Fibroblast of lung (primary cell): ENCODE measurements at regions not wholly inside any gene's neighbourhood (a gene's known extent, or its start where the extent isn't known, plus 50 kb on each side); places are given as distances from the start of the nearest gene placed in this dataset.

ENCODE experiments used
- DNase-seq, 2 donors: peaks; one replicate each; pipeline versions ENCODE4 v3.0.0 to v3.0.0-alpha.2; 2010; ENCODE audit warnings: low read depth in 2 of 2
- H2AFZ ChIP-seq: 2 replicates; pipeline ENCODE4 v1.5.1; 2012; ENCODE audit warnings: low read length, control low read depth, inconsistent platforms
- H3K27ac ChIP-seq: 2 replicates; pipeline ENCODE4 v1.5.1; 2011; ENCODE audit warnings: low read length, control low read depth; ENCODE audit not compliant: insufficient read depth
- H3K27me3 ChIP-seq: 2 replicates; pipeline ENCODE4 v1.5.1; 2011; ENCODE audit warnings: mild to moderate bottlenecking, low read length; ENCODE audit not compliant: control insufficient read depth, insufficient read depth
- H3K36me3 ChIP-seq: 2 replicates; pipeline ENCODE4 v1.5.1; 2011; ENCODE audit warnings: low read length; ENCODE audit not compliant: control insufficient read depth, insufficient read depth
- H3K4me1 ChIP-seq: 2 replicates; pipeline ENCODE4 v1.5.1; 2011; ENCODE audit warnings: low read length; ENCODE audit not compliant: control insufficient read depth, insufficient read depth; ENCODE audit errors: extremely low read depth
- H3K4me2 ChIP-seq: 2 replicates; pipeline ENCODE4 v1.5.1; 2011; ENCODE audit warnings: low read length, control low read depth; ENCODE audit not compliant: insufficient read depth; ENCODE audit errors: extremely low read depth
- H3K4me3 ChIP-seq, 4 experiments: fragments of 200-600 bp in 1 of 4; sonication (generic) in 1 of 4; replicated peaks in 1 of 4; 2 replicates each; pipeline ENCODE4 v1.5.1; 2011 to 2016; ENCODE audit warnings: low read length in 4 of 4, low read depth in 3 of 4, mild to moderate bottlenecking in 3 of 4, control low read depth in 2 of 4, inconsistent platforms in 1 of 4, mixed read lengths in 1 of 4; ENCODE audit not compliant: insufficient read depth in 1 of 4; ENCODE audit errors: control extremely low read depth in 1 of 4
- H3K79me2 ChIP-seq: 2 replicates; pipeline ENCODE4 v1.5.1; 2012; ENCODE audit warnings: mild to moderate bottlenecking, low read length, inconsistent platforms; ENCODE audit not compliant: control insufficient read depth, insufficient read depth
- H3K9ac ChIP-seq: 2 replicates; pipeline ENCODE4 v1.5.1; 2011; ENCODE audit warnings: mild to moderate bottlenecking, low read length, control low read depth; ENCODE audit not compliant: insufficient read depth
- H3K9me3 ChIP-seq: 2 replicates; pipeline ENCODE4 v1.5.1; 2012; ENCODE audit warnings: low read depth, low read length; ENCODE audit not compliant: control insufficient read depth, insufficient read depth
- H4K20me1 ChIP-seq: 2 replicates; pipeline ENCODE4 v1.5.1; 2011; ENCODE audit warnings: low read length; ENCODE audit not compliant: control insufficient read depth, insufficient read depth; ENCODE audit errors: extremely low read depth
- EZH2 ChIP-seq: IDR thresholded peaks from 2 replicates; pipeline ENCODE4 v1.5.1; 2012; ENCODE audit warnings: low read length, control low read depth, mild to moderate bottlenecking; ENCODE audit errors: missing control alignments
- TF ChIP-seq, protein P1 (sequence below), 2 donors: IDR thresholded peaks in 1 of 2; conservative IDR thresholded peaks in 1 of 2; 1 replicate in 1 of 2; 2 replicates in 1 of 2; pipeline ENCODE4 v1.5.1; 2011 to 2012; ENCODE audit warnings: low read length in 2 of 2, control low read depth in 1 of 2, inconsistent platforms in 1 of 2, low read depth in 1 of 2, mild to moderate bottlenecking in 1 of 2

DNA sequence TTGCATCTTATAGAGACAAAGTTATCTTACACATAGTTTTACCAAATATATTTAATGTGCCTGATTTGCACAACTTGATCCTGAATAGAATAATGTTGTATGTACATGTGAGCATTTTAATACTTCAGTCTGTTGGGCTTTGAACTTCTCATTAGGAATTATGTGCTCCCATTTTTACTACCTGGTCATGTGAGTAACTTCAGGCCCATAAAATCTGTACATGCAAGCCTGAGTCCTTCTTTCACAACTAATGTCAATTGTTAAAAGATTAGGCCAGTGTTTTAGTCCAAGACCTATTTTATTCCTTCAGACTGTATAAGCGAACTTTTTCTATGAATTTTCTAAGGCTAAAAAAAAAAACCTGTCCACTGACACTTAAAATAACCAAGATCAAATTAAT, 715.4 kb downstream of the CDH8 start:
- H4K20me1 ChIP-seq: no peaks in the 10 kb centered on the region
- no peak for TF ChIP-seq EZH2
- TF ChIP-seq, protein P1, sequence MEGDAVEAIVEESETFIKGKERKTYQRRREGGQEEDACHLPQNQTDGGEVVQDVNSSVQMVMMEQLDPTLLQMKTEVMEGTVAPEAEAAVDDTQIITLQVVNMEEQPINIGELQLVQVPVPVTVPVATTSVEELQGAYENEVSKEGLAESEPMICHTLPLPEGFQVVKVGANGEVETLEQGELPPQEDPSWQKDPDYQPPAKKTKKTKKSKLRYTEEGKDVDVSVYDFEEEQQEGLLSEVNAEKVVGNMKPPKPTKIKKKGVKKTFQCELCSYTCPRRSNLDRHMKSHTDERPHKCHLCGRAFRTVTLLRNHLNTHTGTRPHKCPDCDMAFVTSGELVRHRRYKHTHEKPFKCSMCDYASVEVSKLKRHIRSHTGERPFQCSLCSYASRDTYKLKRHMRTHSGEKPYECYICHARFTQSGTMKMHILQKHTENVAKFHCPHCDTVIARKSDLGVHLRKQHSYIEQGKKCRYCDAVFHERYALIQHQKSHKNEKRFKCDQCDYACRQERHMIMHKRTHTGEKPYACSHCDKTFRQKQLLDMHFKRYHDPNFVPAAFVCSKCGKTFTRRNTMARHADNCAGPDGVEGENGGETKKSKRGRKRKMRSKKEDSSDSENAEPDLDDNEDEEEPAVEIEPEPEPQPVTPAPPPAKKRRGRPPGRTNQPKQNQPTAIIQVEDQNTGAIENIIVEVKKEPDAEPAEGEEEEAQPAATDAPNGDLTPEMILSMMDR (conservative IDR thresholded peaks at IDR 0.05 in 1 of 2, IDR thresholded peaks at IDR 0.05 in 1 of 2; ENCODE audit: low read depth in 1 of 2, low read length in 2 of 2): no peak
- no peaks in the 10 kb centered on the region for H3K9me3 ChIP-seq
- no peak overlapping the region for H2AFZ ChIP-seq
- no peaks in the 10 kb centered on the region for H3K4me1 ChIP-seq
- H3K4me3 ChIP-seq: no peak overlapping the region
- no peak overlapping the region for H3K4me2 ChIP-seq
- H3K9ac ChIP-seq: no peak overlapping the region
- H3K27ac ChIP-seq: no peak overlapping the region
- H3K79me2 ChIP-seq: no peaks in the 10 kb centered on the region
- H3K36me3 ChIP-seq: no peaks in the 10 kb centered on the region
- DNase-seq: no peak
- no peaks in the 10 kb centered on the region for H3K27me3 ChIP-seq

DNA sequence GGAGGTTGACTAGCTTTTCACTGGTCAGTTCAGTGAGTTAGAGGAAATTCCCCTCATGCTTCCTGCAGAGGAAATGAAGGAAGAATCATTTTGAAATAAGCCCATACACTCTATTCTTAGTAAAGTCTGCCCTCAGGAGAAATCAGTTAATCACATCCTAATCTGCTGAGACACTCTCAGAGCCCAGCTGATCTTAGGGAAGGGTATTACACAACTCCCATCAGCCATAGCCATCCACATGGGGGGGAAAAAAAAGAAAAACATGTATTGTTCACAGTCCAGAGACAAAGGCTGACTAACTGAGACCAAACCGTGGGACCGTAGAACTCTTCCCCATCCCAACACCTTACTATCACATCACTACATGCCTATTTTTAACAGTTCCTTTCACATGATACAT, 722.3 kb downstream of the CDH8 start:
- Histone ChIP-seq H3K79me2 (no peaks in the 10 kb centered on the region), H3K9ac (no peak overlapping the region), H3K27me3 (no peaks in the 10 kb centered on the region), H3K36me3 (no peaks in the 10 kb centered on the region), H3K4me1 (no peaks in the 10 kb centered on the region), H4K20me1 (no peaks in the 10 kb centered on the region), H3K4me3 (no peak overlapping the region), H3K4me2 (no peak overlapping the region), H3K27ac (no peak overlapping the region), H3K9me3 (no peaks in the 10 kb centered on the region), H2AFZ (no peak overlapping the region)
- no peak for TF ChIP-seq EZH2
- TF ChIP-seq, protein P1 (conservative IDR thresholded peaks at IDR 0.05 in 1 of 2, IDR thresholded peaks at IDR 0.05 in 1 of 2; ENCODE audit: low read depth in 1 of 2, low read length in 2 of 2): no peak
- DNase-seq: no peak

DNA sequence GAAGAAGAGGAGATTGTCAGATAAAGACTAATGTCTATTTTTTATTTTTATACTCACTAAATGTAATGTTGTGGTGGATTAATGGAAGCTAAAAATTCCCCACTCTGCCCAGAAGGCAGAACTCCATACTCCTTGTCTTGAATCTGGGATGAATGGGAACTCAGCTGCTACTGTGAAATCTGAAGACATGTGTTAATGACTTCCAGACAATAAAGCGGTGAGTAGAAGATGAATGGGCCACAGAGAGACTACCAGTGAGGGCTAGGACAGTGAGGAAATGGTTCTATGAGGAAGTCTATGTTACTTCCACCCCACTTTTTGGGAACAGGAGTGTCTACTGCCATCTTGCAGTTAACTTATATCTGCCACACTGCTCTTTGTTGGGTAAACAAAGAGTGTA, 726.9 kb downstream of the CDH8 start:
- H3K4me3 ChIP-seq: no peak overlapping the region
- no peaks in the 10 kb centered on the region for H3K27me3 ChIP-seq
- H3K27ac ChIP-seq: no peak overlapping the region
- H3K9ac ChIP-seq: no peak overlapping the region
- no peaks in the 10 kb centered on the region for H4K20me1 ChIP-seq
- no peak for TF ChIP-seq EZH2
- TF ChIP-seq, protein P1 (conservative IDR thresholded peaks at IDR 0.05 in 1 of 2, IDR thresholded peaks at IDR 0.05 in 1 of 2; ENCODE audit: low read depth in 1 of 2, low read length in 2 of 2): no peak
- DNase-seq: no peak
- no peaks in the 10 kb centered on the region for H3K36me3 ChIP-seq
- H2AFZ ChIP-seq: no peak overlapping the region
- no peaks in the 10 kb centered on the region for H3K9me3 ChIP-seq
- H3K79me2 ChIP-seq: no peaks in the 10 kb centered on the region
- no peaks in the 10 kb centered on the region for H3K4me1 ChIP-seq
- H3K4me2 ChIP-seq: no peak overlapping the region
